Vagina (tissue), 2 donors: ENCODE measurements at regions not wholly inside any gene's neighbourhood (a gene's known extent, or its start where the extent isn't known, plus 50 kb on each side); places are given as distances from the start of the nearest gene placed in this dataset.

Experiments
- CTCF ChIP-seq, 3 experiments: fragments of 450-650 bp in 2 of 3; fragments of 200-600 bp in 1 of 3; sonication (generic) in 1 of 3; IDR thresholded peaks; one replicate each; pipeline ENCODE4 v1.5.1; 2017 to 2019; ENCODE audit warnings: antibody characterized with exemption in 3 of 3, mild to moderate bottlenecking in 2 of 3, moderate library complexity in 2 of 3
- POLR2A ChIP-seq, 2 donors: fragments of 450-650 bp; IDR thresholded peaks; one replicate each; pipeline ENCODE4 v1.6.1; 2017; ENCODE audit warnings: antibody characterized with exemption in 2 of 2, mild to moderate bottlenecking in 2 of 2, moderate library complexity in 2 of 2
- POLR2AphosphoS5 ChIP-seq, 2 donors: sonication (generic); formaldehyde crosslinking; IDR thresholded peaks; one replicate each; pipeline ENCODE4 v1.9.0; 2017; ENCODE audit warnings: antibody characterized with exemption in 2 of 2, mild to moderate bottlenecking in 2 of 2, low read depth in 1 of 2; ENCODE audit not compliant: insufficient read depth in 1 of 2

- TF ChIP-seq CTCF (IDR thresholded peaks at IDR 0.05) (no peak), POLR2A (IDR thresholded peaks at IDR 0.05) (no peak), POLR2AphosphoS5 (IDR thresholded peaks at IDR 0.05; ENCODE audit: insufficient read depth in 1 of 2, low read depth in 1 of 2) (no peak)
Observed at GRCh38 chr2:52931660-52932059, 835.9 kb upstream of the CHAC2 start.
